ENCODE measurements at regions not wholly inside any gene's neighbourhood (a gene's known extent, or its start where the extent isn't known, plus 50 kb on each side); places are given as distances from the start of the nearest gene placed in this dataset.
"Not testable (repeated sequence)": the region's sequence is repeated elsewhere in the genome, so short reads cannot be mapped to it uniquely, and the experiment has no call there.

DNA sequence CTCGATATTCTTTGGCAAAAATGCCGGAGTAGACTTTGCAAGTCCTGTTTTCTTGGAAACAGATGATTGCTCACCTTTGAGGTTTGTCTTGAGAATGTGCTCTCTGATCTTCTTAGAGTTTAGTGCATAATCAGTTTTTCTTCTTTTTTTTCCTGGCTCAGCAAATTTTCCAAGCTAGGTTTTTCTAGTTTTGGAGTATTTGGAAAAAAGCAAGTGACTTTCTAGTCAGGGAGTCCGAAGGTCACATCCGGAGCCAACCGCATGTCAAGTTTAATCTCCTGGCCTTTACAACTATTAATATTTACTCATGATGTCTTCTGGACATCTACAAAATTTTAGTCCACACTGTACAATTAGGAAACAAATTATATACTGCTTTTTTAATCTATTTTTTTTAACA lies 151.6 kb upstream of the CHL1 start:
- 73% methylated on average over 2 of the region's 5 CpGs for WGBS (ENCODE audit: insufficient coverage, low lambda C conversion rate)
- H3K27me3 ChIP-seq (ENCODE audit: control insufficient read depth, insufficient read depth, low read length); H3K4me3 ChIP-seq (ENCODE audit: low read length): not testable (repeated sequence)

GRCh38 chr3:46576-46975 lies 150.0 kb upstream of the CHL1 start:
- no peak for DNase-seq
- Histone ChIP-seq H3K27me3 (ENCODE audit: control insufficient read depth, insufficient read depth, low read length) (no peaks in the 10 kb centered on the region), H3K27ac (ENCODE audit: low read length) (no peak overlapping the region), H3K4me3 (ENCODE audit: low read length) (no peak overlapping the region), H3K4me1 (ENCODE audit: control insufficient read depth, insufficient read depth, low read length) (no peaks in the 10 kb centered on the region), H3K36me3 (ENCODE audit: control insufficient read depth, insufficient read depth, low read length) (no peaks in the 10 kb centered on the region), H3K9me3 (ENCODE audit: control insufficient read depth, low read depth, low read length) (no peaks in the 10 kb centered on the region)
- no CpG with 5 or more reads among the region's 2 CpGs for WGBS (ENCODE audit: insufficient coverage, low lambda C conversion rate)

More for the DNA sequence above, 151.6 kb upstream of the CHL1 start:
- H3K9me3 ChIP-seq (ENCODE audit: control insufficient read depth, low read depth, low read length); H3K4me1 ChIP-seq (ENCODE audit: control insufficient read depth, insufficient read depth, low read length); H3K27ac ChIP-seq (ENCODE audit: low read length); DNase-seq; H3K36me3 ChIP-seq (ENCODE audit: control insufficient read depth, insufficient read depth, low read length): not testable (repeated sequence)

- WGBS (ENCODE audit: insufficient coverage, low lambda C conversion rate), result no CpG with 5 or more reads among the region's 5 CpGs
- not testable (repeated sequence) for H3K4me3 ChIP-seq (ENCODE audit: low read length); H3K4me1 ChIP-seq (ENCODE audit: control insufficient read depth, insufficient read depth, low read length); H3K9me3 ChIP-seq (ENCODE audit: control insufficient read depth, low read depth, low read length); H3K27ac ChIP-seq (ENCODE audit: low read length); H3K36me3 ChIP-seq (ENCODE audit: control insufficient read depth, insufficient read depth, low read length); DNase-seq; H3K27me3 ChIP-seq (ENCODE audit: control insufficient read depth, insufficient read depth, low read length)
Observed at GRCh38 chr3:53441-53840, 143.1 kb upstream of the CHL1 start.

DNA sequence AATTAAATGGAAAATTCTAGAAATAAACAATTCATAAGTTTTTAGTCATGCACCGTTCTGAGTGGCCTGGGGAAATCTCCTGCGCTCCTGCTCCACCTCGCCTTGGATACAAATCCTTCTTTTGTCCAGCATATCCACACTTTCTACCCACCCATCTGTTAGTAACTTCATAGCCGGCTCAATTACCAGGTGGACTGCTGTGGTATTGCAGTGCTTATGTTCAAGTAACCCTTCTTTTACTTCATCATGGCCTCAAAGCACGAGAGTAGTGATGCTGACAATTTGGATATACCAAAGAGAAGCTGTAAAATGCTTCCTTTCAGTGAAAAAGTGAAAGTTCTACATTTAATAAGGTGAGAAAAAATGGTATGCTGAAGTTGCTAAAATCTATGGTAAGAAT lies 142.3 kb upstream of the CHL1 start:
- Histone ChIP-seq H3K4me1 (ENCODE audit: control insufficient read depth, insufficient read depth, low read length) (no peaks in the 10 kb centered on the region), H3K27ac (ENCODE audit: low read length) (no peak overlapping the region), H3K4me3 (ENCODE audit: low read length) (no peak overlapping the region), H3K9me3 (ENCODE audit: control insufficient read depth, low read depth, low read length) (no peaks in the 10 kb centered on the region), H3K36me3 (ENCODE audit: control insufficient read depth, insufficient read depth, low read length) (no peaks in the 10 kb centered on the region), H3K27me3 (ENCODE audit: control insufficient read depth, insufficient read depth, low read length) (no peaks in the 10 kb centered on the region)
- DNase-seq, result no peak
- no CpG with 5 or more reads among the region's 5 CpGs for WGBS (ENCODE audit: insufficient coverage, low lambda C conversion rate)

DNA sequence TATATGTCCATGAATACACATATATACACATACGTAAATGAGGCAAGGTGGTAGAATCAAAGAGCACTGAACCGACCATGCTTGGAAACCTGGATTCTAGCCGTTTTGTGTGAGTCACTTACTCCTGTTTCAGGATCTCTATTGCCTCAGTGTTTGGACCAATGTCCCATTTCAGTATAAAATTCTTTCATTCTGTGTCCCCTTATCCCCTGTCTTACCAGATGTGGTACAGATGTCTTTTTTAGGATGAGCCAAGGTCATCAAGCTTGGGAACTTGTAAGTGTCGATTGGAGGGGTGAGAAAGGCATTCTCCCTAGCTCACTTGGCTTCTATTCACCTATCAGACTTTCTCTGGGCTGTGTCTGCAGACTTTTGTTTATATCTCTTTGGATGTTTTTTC lies 139.9 kb upstream of the CHL1 start:
- Histone ChIP-seq H3K36me3 (ENCODE audit: control insufficient read depth, insufficient read depth, low read length) (no peaks in the 10 kb centered on the region), H3K9me3 (ENCODE audit: control insufficient read depth, low read depth, low read length) (no peaks in the 10 kb centered on the region), H3K27me3 (ENCODE audit: control insufficient read depth, insufficient read depth, low read length) (no peaks in the 10 kb centered on the region), H3K4me1 (ENCODE audit: control insufficient read depth, insufficient read depth, low read length) (no peaks in the 10 kb centered on the region), H3K4me3 (ENCODE audit: low read length) (no peak overlapping the region), H3K27ac (ENCODE audit: low read length) (no peak overlapping the region)
- no peak for DNase-seq
- no CpG with 5 or more reads among the region's 4 CpGs for WGBS (ENCODE audit: insufficient coverage, low lambda C conversion rate)

DNA sequence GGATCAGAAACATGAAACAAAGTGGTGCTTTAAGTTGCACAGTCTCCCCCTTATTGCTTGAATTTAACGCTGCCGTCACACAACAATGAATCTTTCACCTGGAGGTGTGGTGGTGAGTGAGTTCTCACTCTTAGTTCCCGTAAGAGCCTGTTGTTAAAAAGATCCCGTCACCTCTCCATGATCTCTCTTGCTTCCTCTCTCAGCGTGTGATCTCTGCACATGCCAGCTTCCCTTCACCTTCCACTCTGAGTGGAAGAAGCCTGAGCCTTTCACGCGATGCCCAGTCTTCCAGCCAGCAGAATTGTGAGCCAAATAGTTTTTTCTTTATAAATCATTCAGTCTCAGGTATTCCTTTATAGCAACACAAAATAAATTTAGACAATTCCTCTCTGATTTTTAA lies 136.7 kb upstream of the CHL1 start:
- no peaks in the 10 kb centered on the region for H3K27me3 ChIP-seq (ENCODE audit: control insufficient read depth, insufficient read depth, low read length)
- 80% methylated on average over 1 of the region's 7 CpGs for WGBS (ENCODE audit: insufficient coverage, low lambda C conversion rate)

GRCh38 chr3:63095-63765 lies 133.3 kb upstream of the CHL1 start:
- no peaks in the 10 kb centered on the region for H3K27me3 ChIP-seq (ENCODE audit: control insufficient read depth, insufficient read depth, low read length)
- peak in 1 of 2 donors; percentile 3 for DNase-seq
- H3K4me3 ChIP-seq (ENCODE audit: low read length), result no peak overlapping the region
- no peaks in the 10 kb centered on the region for H3K9me3 ChIP-seq (ENCODE audit: control insufficient read depth, low read depth, low read length)
- no peaks in the 10 kb centered on the region for H3K4me1 ChIP-seq (ENCODE audit: control insufficient read depth, insufficient read depth, low read length)
- no peaks in the 10 kb centered on the region for H3K36me3 ChIP-seq (ENCODE audit: control insufficient read depth, insufficient read depth, low read length)
- H3K27ac ChIP-seq (ENCODE audit: low read length), result no peak overlapping the region
- no CpG with 5 or more reads among the region's 7 CpGs for WGBS (ENCODE audit: insufficient coverage, low lambda C conversion rate)

More for the DNA sequence above, 136.7 kb upstream of the CHL1 start:
- Histone ChIP-seq H3K27ac (ENCODE audit: low read length) (no peak overlapping the region), H3K4me3 (ENCODE audit: low read length) (no peak overlapping the region), H3K36me3 (ENCODE audit: control insufficient read depth, insufficient read depth, low read length) (no peaks in the 10 kb centered on the region), H3K4me1 (ENCODE audit: control insufficient read depth, insufficient read depth, low read length) (no peaks in the 10 kb centered on the region), H3K9me3 (ENCODE audit: control insufficient read depth, low read depth, low read length) (no peaks in the 10 kb centered on the region)
- DNase-seq, result no peak

DNA sequence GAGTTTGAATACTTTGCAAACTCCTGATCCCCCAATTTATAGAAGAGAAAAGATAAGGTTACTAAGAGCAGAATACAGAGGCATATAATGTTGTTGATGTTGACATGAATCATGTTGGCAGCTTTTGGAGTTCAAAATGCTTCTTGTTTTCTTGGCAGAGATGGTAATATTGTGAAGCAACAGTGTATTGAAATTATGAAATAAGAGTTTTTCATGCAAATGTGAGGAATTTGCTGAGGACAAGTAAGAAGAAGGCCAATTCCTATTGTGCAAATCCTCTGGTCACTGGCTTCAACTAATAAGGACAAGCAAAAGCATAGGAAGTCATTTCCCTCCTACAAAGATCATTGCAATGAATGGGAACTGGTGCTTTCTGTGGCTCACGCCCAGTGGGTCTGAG lies 126.9 kb upstream of the CHL1 start:
- no peaks in the 10 kb centered on the region for H3K4me1 ChIP-seq (ENCODE audit: control insufficient read depth, insufficient read depth, low read length)
- no peaks in the 10 kb centered on the region for H3K36me3 ChIP-seq (ENCODE audit: control insufficient read depth, insufficient read depth, low read length)
- no peak overlapping the region for H3K4me3 ChIP-seq (ENCODE audit: low read length)
- no peaks in the 10 kb centered on the region for H3K27me3 ChIP-seq (ENCODE audit: control insufficient read depth, insufficient read depth, low read length)
- H3K27ac ChIP-seq (ENCODE audit: low read length), result no peak overlapping the region
- no CpG with 5 or more reads among the region's 1 CpG for WGBS (ENCODE audit: insufficient coverage, low lambda C conversion rate)
- no peaks in the 10 kb centered on the region for H3K9me3 ChIP-seq (ENCODE audit: control insufficient read depth, low read depth, low read length)
- no peak for DNase-seq

DNA sequence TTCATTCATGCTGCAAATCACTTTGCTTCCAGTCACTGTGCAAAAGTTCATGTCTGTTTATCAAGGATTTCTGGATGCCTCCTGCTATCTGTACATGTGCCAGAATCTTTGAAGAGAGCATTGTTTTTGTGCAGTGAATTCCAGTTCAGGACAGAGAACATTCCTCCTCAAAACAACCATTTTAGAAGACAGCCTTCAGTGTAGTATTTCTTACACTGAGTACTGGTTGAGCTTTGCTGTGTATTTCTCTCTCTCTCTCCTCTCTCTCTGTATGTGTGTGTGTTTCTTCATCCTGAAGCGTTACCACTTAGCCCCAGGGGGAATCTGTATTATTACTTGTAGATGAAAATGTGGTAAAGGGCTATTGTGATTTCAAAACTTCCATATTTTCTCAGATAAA lies 123.8 kb upstream of the CHL1 start:
- H3K36me3 ChIP-seq (ENCODE audit: control insufficient read depth, insufficient read depth, low read length), result no peaks in the 10 kb centered on the region
- no peaks in the 10 kb centered on the region for H3K9me3 ChIP-seq (ENCODE audit: control insufficient read depth, low read depth, low read length)
- H3K4me3 ChIP-seq (ENCODE audit: low read length), result no peak overlapping the region
- no peaks in the 10 kb centered on the region for H3K27me3 ChIP-seq (ENCODE audit: control insufficient read depth, insufficient read depth, low read length)
- H3K27ac ChIP-seq (ENCODE audit: low read length), result no peak overlapping the region
- WGBS (ENCODE audit: insufficient coverage, low lambda C conversion rate), result no CpG with 5 or more reads among the region's 1 CpG
- DNase-seq, result peak in 1 of 2 donors; percentile 12
- H3K4me1 ChIP-seq (ENCODE audit: control insufficient read depth, insufficient read depth, low read length), result no peaks in the 10 kb centered on the region

- Histone ChIP-seq H3K36me3 (ENCODE audit: control insufficient read depth, insufficient read depth, low read length) (no peaks in the 10 kb centered on the region), H3K27ac (ENCODE audit: low read length) (no peak overlapping the region), H3K9me3 (ENCODE audit: control insufficient read depth, low read depth, low read length) (no peaks in the 10 kb centered on the region), H3K27me3 (ENCODE audit: control insufficient read depth, insufficient read depth, low read length) (no peaks in the 10 kb centered on the region), H3K4me1 (ENCODE audit: control insufficient read depth, insufficient read depth, low read length) (no peaks in the 10 kb centered on the region), H3K4me3 (ENCODE audit: low read length) (no peak overlapping the region)
- DNase-seq, result no peak
- no CpG with 5 or more reads among the region's 2 CpGs for WGBS (ENCODE audit: insufficient coverage, low lambda C conversion rate)
Observed at GRCh38 chr3:73271-73670, 123.3 kb upstream of the CHL1 start.

- Histone ChIP-seq H3K4me1 (ENCODE audit: control insufficient read depth, insufficient read depth, low read length) (no peaks in the 10 kb centered on the region), H3K27me3 (ENCODE audit: control insufficient read depth, insufficient read depth, low read length) (no peaks in the 10 kb centered on the region), H3K27ac (ENCODE audit: low read length) (no peak overlapping the region), H3K4me3 (ENCODE audit: low read length) (no peak overlapping the region), H3K36me3 (ENCODE audit: control insufficient read depth, insufficient read depth, low read length) (no peaks in the 10 kb centered on the region), H3K9me3 (ENCODE audit: control insufficient read depth, low read depth, low read length) (no peaks in the 10 kb centered on the region)
- WGBS (ENCODE audit: insufficient coverage, low lambda C conversion rate), result no CpG with 5 or more reads among the region's 3 CpGs
- DNase-seq, result no peak
Observed at GRCh38 chr3:74676-75243, 121.8 kb upstream of the CHL1 start.
